ENCODE measurements at regions not wholly inside any gene's neighbourhood (a gene's known extent, or its start where the extent isn't known, plus 50 kb on each side); places are given as distances from the start of the nearest gene placed in this dataset.
"Not testable (repeated sequence)": the region's sequence is repeated elsewhere in the genome, so short reads cannot be mapped to it uniquely, and the experiment has no call there.

GRCh38 chr6:84601366-84601765, 163.0 kb downstream of the TBX18 start:
- Mint-ChIP-seq H3K9me3 (peaks cover 4% of the 10 kb centered on the region), H3K4me1 (ENCODE audit: unreplicated experiment) (no peaks in the 10 kb centered on the region), H3K36me3 (no peaks in the 10 kb centered on the region), H3K27me3 (no peaks in the 10 kb centered on the region), H3K4me3 (no peak overlapping the region), H3K27ac (no peak overlapping the region)
- no peak for DNase-seq (ENCODE audit: extremely low spot score, unreplicated experiment)
- no peak for TF ChIP-seq CTCF (conservative IDR thresholded peaks at IDR 0.05)

- Mint-ChIP-seq H3K36me3 (no peaks in the 10 kb centered on the region), H3K27ac (no peak overlapping the region)
- TF ChIP-seq CTCF (conservative IDR thresholded peaks at IDR 0.05), result no peak
These were observed 164.4 kb downstream of the TBX18 start for GRCh38 chr6:84599991-84600390.

GRCh38 chr6:84597238-84597875, 167.0 kb downstream of the TBX18 start:
- Mint-ChIP-seq H3K9me3 (peaks cover 3% of the 10 kb centered on the region), H3K36me3 (no peaks in the 10 kb centered on the region), H3K4me1 (ENCODE audit: unreplicated experiment) (no peaks in the 10 kb centered on the region), H3K27me3 (no peaks in the 10 kb centered on the region), H3K4me3 (no peak overlapping the region), H3K27ac (no peak overlapping the region)
- no peak for DNase-seq (ENCODE audit: extremely low spot score, unreplicated experiment)
- TF ChIP-seq CTCF (conservative IDR thresholded peaks at IDR 0.05), result no peak

More at GRCh38 chr6:84599991-84600390, 164.4 kb downstream of the TBX18 start:
- Mint-ChIP-seq H3K9me3 (peaks cover 4% of the 10 kb centered on the region), H3K27me3 (no peaks in the 10 kb centered on the region), H3K4me1 (ENCODE audit: unreplicated experiment) (no peaks in the 10 kb centered on the region), H3K4me3 (no peak overlapping the region)
- DNase-seq (ENCODE audit: extremely low spot score, unreplicated experiment), result no peak

- Mint-ChIP-seq H3K27ac (no peak overlapping the region), H3K9me3 (peaks cover 5% of the 10 kb centered on the region), H3K4me1 (ENCODE audit: unreplicated experiment) (no peaks in the 10 kb centered on the region), H3K27me3 (no peaks in the 10 kb centered on the region), H3K4me3 (no peak overlapping the region), H3K36me3 (no peaks in the 10 kb centered on the region)
- no peak for DNase-seq (ENCODE audit: extremely low spot score, unreplicated experiment)
- no peak for TF ChIP-seq CTCF (conservative IDR thresholded peaks at IDR 0.05)
These were observed 167.9 kb downstream of the TBX18 start for GRCh38 chr6:84596488-84596887.

GRCh38 chr6:84588697-84589080, 175.7 kb downstream of the TBX18 start:
- TF ChIP-seq CTCF (conservative IDR thresholded peaks at IDR 0.05), result no peak
- H3K27me3 Mint-ChIP-seq, result no peaks in the 10 kb centered on the region
- H3K4me1 Mint-ChIP-seq (ENCODE audit: unreplicated experiment), result no peaks in the 10 kb centered on the region
- no peak overlapping the region for H3K4me3 Mint-ChIP-seq
- H3K36me3 Mint-ChIP-seq, result no peaks in the 10 kb centered on the region
- peaks cover 5% of the 10 kb centered on the region for H3K9me3 Mint-ChIP-seq
- no peak overlapping the region for H3K27ac Mint-ChIP-seq
- no peak for DNase-seq (ENCODE audit: extremely low spot score, unreplicated experiment)

GRCh38 chr6:84587994-84588696, 176.3 kb downstream of the TBX18 start:
- not testable (repeated sequence) for H3K4me3 Mint-ChIP-seq; H3K27ac Mint-ChIP-seq; H3K9me3 Mint-ChIP-seq; H3K36me3 Mint-ChIP-seq; H3K4me1 Mint-ChIP-seq (ENCODE audit: unreplicated experiment); DNase-seq (ENCODE audit: extremely low spot score, unreplicated experiment); H3K27me3 Mint-ChIP-seq

- not testable (repeated sequence) for H3K27me3 Mint-ChIP-seq; H3K27ac Mint-ChIP-seq; H3K36me3 Mint-ChIP-seq; H3K4me3 Mint-ChIP-seq; DNase-seq (ENCODE audit: extremely low spot score, unreplicated experiment); H3K9me3 Mint-ChIP-seq; H3K4me1 Mint-ChIP-seq (ENCODE audit: unreplicated experiment)
These were observed 177.0 kb downstream of the TBX18 start for GRCh38 chr6:84587202-84587940.

All from type B pancreatic cell (in vitro differentiated cells).